HepG2 (cell line): ENCODE measurements at regions not wholly inside any gene's neighbourhood (a gene's known extent, or its start where the extent isn't known, plus 50 kb on each side); places are given as distances from the start of the nearest gene placed in this dataset.
"Not testable (repeated sequence)": the region's sequence is repeated elsewhere in the genome, so short reads cannot be mapped to it uniquely, and the experiment has no call there.

Source experiments
- ATAC-seq: fragments of 200-7000 bp; cut with Tn5 transposase; 3 replicates; pipeline ENCODE4 v1.9.1; 2020; ENCODE audit warnings: mild to moderate bottlenecking, moderate library complexity
- BruUV-seq: library from RNA; stranded (reverse); fragments of 400-500 nt; replicated peaks from 2 replicates; lab custom pipeline; 2021; lab: Mats Ljungman, UMichigan
- CTCF ChIA-PET: fragments of 300-600 bp; formaldehyde crosslinking; extraction: SDS; loops from one replicate; lab custom pipeline; 2021; ENCODE audit warnings: low total read pairs, inconsistent platforms, low intra/inter-chr PET ratio; lab: Yijun Ruan, JAX
- POLR2A ChIA-PET: fragments of 350-600 bp; sonication (Branson Sonifier 250); formaldehyde crosslinking; loops from one replicate; lab custom pipeline; 2020; ENCODE audit warnings: antibody characterized with exemption, inconsistent platforms; lab: Yijun Ruan, JAX
- DNase-seq: peaks from one replicate; pipeline ENCODE4 v3.0.0-alpha.2; 2015; ENCODE audit warnings: low spot score
- FAIRE-seq: peaks from 3 replicates; lab custom pipeline; 2011; peaks lifted over from hg19 to GRCh38; lab: Jason Lieb, UNC
- H2AFZ ChIP-seq: one replicate; pipeline ENCODE4 v1.6.1; 2011; ENCODE audit warnings: low read length, inconsistent platforms
- H3K27ac ChIP-seq: fragments of 300-600 bp; 3 replicates; pipeline ENCODE4 v1.8.0; 2011; ENCODE audit warnings: mixed run types, mild to moderate bottlenecking, mixed read lengths, low read length, inconsistent platforms; ENCODE audit not compliant: insufficient read depth; ENCODE audit errors: extremely low read length
- H3K27me3 ChIP-seq, 2 experiments: fragments of 200-600 bp in 1 of 2; 2 replicates in 1 of 2; 3 replicates in 1 of 2; pipeline versions ENCODE4 v1.6.0 to v1.8.0; 2011; ENCODE audit warnings: low read length in 2 of 2, mild to moderate bottlenecking in 2 of 2, moderate library complexity in 2 of 2, inconsistent platforms in 1 of 2; ENCODE audit not compliant: insufficient read depth in 2 of 2, control insufficient read depth in 1 of 2
- H3K36me3 ChIP-seq, 2 experiments: fragments of 200-600 bp in 1 of 2; replicated peaks in 1 of 2; 2 replicates in 1 of 2; 3 replicates in 1 of 2; pipeline versions ENCODE4 v1.5.1 to v1.8.0; 2011; ENCODE audit warnings: low read length in 2 of 2, inconsistent platforms in 1 of 2; ENCODE audit not compliant: insufficient read depth in 2 of 2, control insufficient read depth in 1 of 2
- H3K4me1 ChIP-seq: 2 replicates; pipeline ENCODE4 v1.5.1; 2012; ENCODE audit warnings: low read length, inconsistent platforms; ENCODE audit not compliant: insufficient read depth
- H3K4me2 ChIP-seq: 2 replicates; pipeline ENCODE4 v1.6.0; 2011; ENCODE audit warnings: low read depth, low read length, inconsistent platforms
- H3K4me3 ChIP-seq, 3 experiments: fragments of 200-600 bp in 1 of 3; sonication (generic), shearing (Covaris generic) in 1 of 3; replicated peaks in 1 of 3; 2 replicates each; pipeline ENCODE4 v1.5.1; 2011 to 2016; ENCODE audit warnings: low read length in 3 of 3, inconsistent platforms in 2 of 3, low read depth in 2 of 3, mild to moderate bottlenecking in 2 of 3, control low read depth in 1 of 3, mixed read lengths in 1 of 3; ENCODE audit not compliant: insufficient read depth in 1 of 3
- H3K79me2 ChIP-seq: one replicate; pipeline ENCODE4 v1.6.1; 2011; ENCODE audit warnings: low read length, inconsistent platforms; ENCODE audit not compliant: insufficient read depth
- H3K9ac ChIP-seq: 2 replicates; pipeline ENCODE4 v1.6.0; 2011; ENCODE audit warnings: mild to moderate bottlenecking, low read depth, low read length, inconsistent platforms; ENCODE audit not compliant: insufficient read depth
- H3K9me3 ChIP-seq: 2 replicates; pipeline ENCODE4 v1.5.1; 2012; ENCODE audit warnings: mild to moderate bottlenecking, low read length
- H4K20me1 ChIP-seq: 2 replicates; pipeline ENCODE4 v1.6.0; 2011; ENCODE audit warnings: inconsistent platforms, mild to moderate bottlenecking, low read length, moderate library complexity; ENCODE audit not compliant: insufficient read depth
- WGBS: methylation state at CpG from one replicate; pipeline ENCODE4 v1.1.6; 2017; ENCODE audit warnings: low lambda C conversion rate; 5-methylcytosine and 5-hydroxymethylcytosine counted together
- in situ Hi-C: cut with HindIII; loops from 2 replicates; pipeline ENCODE4 v1.10.0; 2017; ENCODE audit warnings: low pct_unique_long_range_greater_than_20kb; ENCODE audit not compliant: extremely low pct_ligation_motif_present
- intact Hi-C: fragments of 100-400 bp; cut with micrococcal nuclease; formaldehyde crosslinking; loops from one replicate; pipeline ENCODE4 v1.10.0; 2022; ENCODE audit not compliant: unreplicated experiment
- TF ChIP-seq, protein P1 (sequence below), 2 experiments: fragments of 450-650 bp in 1 of 2; sonication (generic) in 1 of 2; formaldehyde crosslinking; IDR thresholded peaks; 2 replicates each; pipeline versions ENCODE4 v1.5.0 to v1.8.0; 2020 to 2022; ENCODE audit warnings: mild to moderate bottlenecking in 1 of 2, missing genetic modification reagents in 1 of 2

DNA sequence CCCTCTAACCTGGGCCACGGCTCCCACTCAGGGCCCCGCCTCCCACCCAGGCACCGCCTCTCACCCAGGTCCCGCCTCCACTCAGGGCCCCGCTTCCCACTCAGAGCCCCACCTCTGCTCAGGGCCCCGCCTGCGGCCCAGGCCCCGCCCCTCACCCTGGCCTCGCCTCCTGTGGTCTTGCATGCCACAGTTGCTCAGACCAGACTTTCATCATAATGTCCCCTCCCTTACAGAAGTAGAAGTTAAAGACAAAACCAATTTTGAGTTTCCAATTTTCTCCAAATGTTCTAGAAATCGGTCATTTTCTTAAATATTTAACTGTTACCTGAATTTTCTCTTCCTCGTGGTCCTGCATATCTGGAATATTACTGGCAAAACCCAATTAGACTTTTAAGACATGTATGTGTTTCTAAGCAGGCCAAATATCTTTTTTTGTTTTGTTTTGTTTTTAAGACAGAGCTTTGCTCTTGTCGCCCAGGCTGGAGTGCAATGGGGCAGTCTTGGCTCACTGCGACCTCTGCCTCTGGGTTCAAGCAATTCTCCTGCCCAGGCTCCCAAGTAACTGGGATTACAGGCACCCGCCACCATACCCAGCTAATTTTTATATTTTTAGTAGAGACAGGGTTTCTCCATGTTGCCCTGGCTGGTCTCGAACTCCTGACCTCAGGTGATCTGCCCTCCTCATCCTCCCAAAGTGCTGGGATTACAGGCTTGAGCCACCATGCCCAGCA is 102.8 kb downstream of the FAM53A start:
- POLR2A ChIA-PET, H4K20me1 ChIP-seq, H3K4me1 ChIP-seq, FAIRE-seq, H3K9ac ChIP-seq: not testable (repeated sequence)
- WGBS = 29% methylated on average over 15 of the region's 15 CpGs
- peaks cover 12 to 38% of the 10 kb centered on the region in 2 experiments; a peak in 4 of 5 replicates for H3K27me3 ChIP-seq
- CTCF ChIA-PET = interaction anchor here (1.5 kb wide), 1 partner anchor 68 kb away, joined by 3 read pairs; no protein-coding TSS in a partner anchor
- peak; percentile 53 for DNase-seq
- TF ChIP-seq, protein P1, sequence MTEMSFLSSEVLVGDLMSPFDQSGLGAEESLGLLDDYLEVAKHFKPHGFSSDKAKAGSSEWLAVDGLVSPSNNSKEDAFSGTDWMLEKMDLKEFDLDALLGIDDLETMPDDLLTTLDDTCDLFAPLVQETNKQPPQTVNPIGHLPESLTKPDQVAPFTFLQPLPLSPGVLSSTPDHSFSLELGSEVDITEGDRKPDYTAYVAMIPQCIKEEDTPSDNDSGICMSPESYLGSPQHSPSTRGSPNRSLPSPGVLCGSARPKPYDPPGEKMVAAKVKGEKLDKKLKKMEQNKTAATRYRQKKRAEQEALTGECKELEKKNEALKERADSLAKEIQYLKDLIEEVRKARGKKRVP (CRISPR knock-in tag; IDR thresholded peaks at IDR 0.05) = peak in 1 of 2 experiments; percentile 17; a peak in 1 of 4 replicates
- TF ChIP-seq, all 625 proteins: peak for 1; not testable (repeated sequence) for 624
- in situ Hi-C loops, intact Hi-C loops, H2AFZ ChIP-seq, H3K79me2 ChIP-seq, H3K4me3 ChIP-seq, H3K9me3 ChIP-seq, BruUV-seq, H3K27ac ChIP-seq, H3K4me2 ChIP-seq, H3K36me3 ChIP-seq: not testable (repeated sequence)
- peak; percentile 64 for ATAC-seq

- FAIRE-seq, H2AFZ ChIP-seq, H3K36me3 ChIP-seq, POLR2A ChIA-PET, in situ Hi-C loops, H3K79me2 ChIP-seq, ATAC-seq, H3K9me3 ChIP-seq, H3K4me2 ChIP-seq, H3K9ac ChIP-seq, H3K4me1 ChIP-seq, BruUV-seq, H4K20me1 ChIP-seq, intact Hi-C loops, H3K27ac ChIP-seq: not testable (repeated sequence)
- CTCF ChIA-PET = interaction anchor here (1.5 kb wide), 1 partner anchor 67 kb away, joined by 3 read pairs; no protein-coding TSS in a partner anchor
- peak; percentile 10 for DNase-seq
- 34% methylated on average over 4 of the region's 16 CpGs for WGBS
- Histone ChIP-seq H3K27me3 (peaks cover 13 to 45% of the 10 kb centered on the region in 2 experiments; a peak in 4 of 5 replicates), H3K4me3 (peak overlapping the region in 1 of 3 experiments; percentile 70; a peak in 1 of 6 replicates)
These were observed 103.5 kb downstream of the FAM53A start for GRCh38 chr4:1580692-1581012.
